Type B pancreatic cell (in vitro differentiated cells): ENCODE measurements at regions not wholly inside any gene's neighbourhood (a gene's known extent, or its start where the extent isn't known, plus 50 kb on each side); places are given as distances from the start of the nearest gene placed in this dataset.
"Not testable (repeated sequence)": the region's sequence is repeated elsewhere in the genome, so short reads cannot be mapped to it uniquely, and the experiment has no call there.

ENCODE experiments used
- DNase-seq: peaks from one replicate; pipeline ENCODE4 v3.0.0; 2021; ENCODE audit warnings: mixed read lengths; ENCODE audit not compliant: unreplicated experiment; ENCODE audit errors: extremely low spot score
- H3K27ac Mint-ChIP-seq: 2 replicates; pipeline ENCODE4 v1.8.0; 2021; ENCODE audit warnings: mild to moderate bottlenecking, mixed read lengths
- H3K27me3 Mint-ChIP-seq: 2 replicates; pipeline ENCODE4 v1.8.0; 2021; ENCODE audit warnings: mixed read lengths
- H3K36me3 Mint-ChIP-seq: 2 replicates; pipeline ENCODE4 v1.8.0; 2021; ENCODE audit warnings: mixed read lengths
- H3K4me1 Mint-ChIP-seq: one replicate; pipeline ENCODE4 v1.8.0; 2021; ENCODE audit warnings: mixed read lengths; ENCODE audit not compliant: unreplicated experiment
- H3K4me3 Mint-ChIP-seq: 2 replicates; pipeline ENCODE4 v1.8.0; 2021; ENCODE audit warnings: mild to moderate bottlenecking, mixed read lengths
- H3K9me3 Mint-ChIP-seq: 2 replicates; pipeline ENCODE4 v1.8.0; 2021; ENCODE audit warnings: mixed read lengths
- TF ChIP-seq, protein P1 (sequence below): fragments of 200-600 bp; sonication (generic); conservative IDR thresholded peaks from 2 replicates; pipeline ENCODE4 v1.5.0; 2021; ENCODE audit warnings: antibody characterized with exemption, mild to moderate bottlenecking

DNA sequence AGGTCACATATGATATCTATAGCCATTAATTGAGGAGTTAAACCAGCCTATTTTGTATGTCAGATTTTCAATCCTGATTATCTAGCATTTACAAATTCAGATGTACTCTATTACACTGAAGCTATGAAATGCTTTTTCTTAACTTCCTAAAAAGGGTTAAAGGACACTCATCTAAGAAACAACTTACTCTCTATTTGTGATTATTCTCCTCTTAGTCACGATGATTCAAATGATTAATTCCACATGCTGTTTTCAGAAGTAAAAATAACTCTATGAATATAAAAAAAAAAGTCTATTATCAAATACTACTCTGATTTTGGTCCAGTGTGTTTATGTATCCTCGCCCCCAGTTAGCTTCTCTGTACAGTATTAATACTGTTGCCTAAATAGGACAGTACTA is 1199.9 kb downstream of the GATA3 start:
- TF ChIP-seq, protein P1, sequence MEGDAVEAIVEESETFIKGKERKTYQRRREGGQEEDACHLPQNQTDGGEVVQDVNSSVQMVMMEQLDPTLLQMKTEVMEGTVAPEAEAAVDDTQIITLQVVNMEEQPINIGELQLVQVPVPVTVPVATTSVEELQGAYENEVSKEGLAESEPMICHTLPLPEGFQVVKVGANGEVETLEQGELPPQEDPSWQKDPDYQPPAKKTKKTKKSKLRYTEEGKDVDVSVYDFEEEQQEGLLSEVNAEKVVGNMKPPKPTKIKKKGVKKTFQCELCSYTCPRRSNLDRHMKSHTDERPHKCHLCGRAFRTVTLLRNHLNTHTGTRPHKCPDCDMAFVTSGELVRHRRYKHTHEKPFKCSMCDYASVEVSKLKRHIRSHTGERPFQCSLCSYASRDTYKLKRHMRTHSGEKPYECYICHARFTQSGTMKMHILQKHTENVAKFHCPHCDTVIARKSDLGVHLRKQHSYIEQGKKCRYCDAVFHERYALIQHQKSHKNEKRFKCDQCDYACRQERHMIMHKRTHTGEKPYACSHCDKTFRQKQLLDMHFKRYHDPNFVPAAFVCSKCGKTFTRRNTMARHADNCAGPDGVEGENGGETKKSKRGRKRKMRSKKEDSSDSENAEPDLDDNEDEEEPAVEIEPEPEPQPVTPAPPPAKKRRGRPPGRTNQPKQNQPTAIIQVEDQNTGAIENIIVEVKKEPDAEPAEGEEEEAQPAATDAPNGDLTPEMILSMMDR: no peak
- Mint-ChIP-seq H3K9me3 (no peaks in the 10 kb centered on the region), H3K27ac (no peak overlapping the region), H3K4me1 (no peaks in the 10 kb centered on the region), H3K27me3 (peaks cover 9% of the 10 kb centered on the region), H3K4me3 (no peak overlapping the region), H3K36me3 (no peaks in the 10 kb centered on the region)
- DNase-seq: no peak

DNA sequence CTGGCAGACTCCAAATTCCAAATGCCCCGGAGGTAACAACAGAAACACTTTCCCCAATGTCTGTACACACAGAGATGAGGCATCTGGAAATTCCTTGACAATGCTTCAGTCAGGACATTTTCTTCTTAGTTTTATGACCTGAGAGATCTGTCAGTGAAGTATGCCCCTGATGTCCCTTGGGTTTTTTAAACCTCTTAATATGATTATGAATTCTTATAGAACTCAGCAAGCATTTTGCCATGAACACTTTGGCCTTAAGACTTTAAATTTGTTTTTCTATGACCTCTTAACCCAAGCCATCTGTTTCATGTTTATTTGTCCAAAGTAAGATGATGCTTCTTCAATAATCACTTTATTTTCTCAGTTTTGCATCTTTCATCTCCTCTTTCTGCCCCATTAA is 1206.2 kb downstream of the GATA3 start:
- DNase-seq: no peak
- Mint-ChIP-seq H3K27me3 (peaks cover 11% of the 10 kb centered on the region), H3K36me3 (no peaks in the 10 kb centered on the region), H3K9me3 (no peaks in the 10 kb centered on the region), H3K27ac (no peak overlapping the region), H3K4me1 (no peaks in the 10 kb centered on the region), H3K4me3 (no peak overlapping the region)
- TF ChIP-seq, protein P1: no peak

DNA sequence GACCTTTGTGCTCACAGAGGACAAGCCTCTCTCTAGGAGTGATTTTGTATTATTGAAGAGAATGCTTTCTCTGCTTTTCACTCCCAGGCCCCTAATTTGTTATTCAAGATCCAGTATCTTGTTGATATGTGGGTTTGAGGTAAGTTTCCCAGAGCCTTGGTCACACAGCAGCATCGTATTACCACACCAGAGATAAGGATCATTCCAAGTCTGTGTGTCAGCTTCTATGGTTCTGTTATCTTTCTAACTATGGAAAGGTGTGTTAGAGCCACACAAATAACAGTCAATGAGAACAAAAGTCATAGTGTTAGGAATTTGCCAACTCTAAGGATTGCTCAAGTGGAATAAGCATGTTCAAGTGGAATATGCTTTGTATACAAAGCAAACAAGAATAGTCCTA is 1208.3 kb downstream of the GATA3 start:
- no peak overlapping the region for H3K27ac Mint-ChIP-seq
- no peaks in the 10 kb centered on the region for H3K36me3 Mint-ChIP-seq
- peaks cover 3% of the 10 kb centered on the region for H3K27me3 Mint-ChIP-seq
- TF ChIP-seq, protein P1: no peak
- no peaks in the 10 kb centered on the region for H3K4me1 Mint-ChIP-seq
- no peak overlapping the region for H3K4me3 Mint-ChIP-seq
- no peaks in the 10 kb centered on the region for H3K9me3 Mint-ChIP-seq
- DNase-seq: no peak

DNA sequence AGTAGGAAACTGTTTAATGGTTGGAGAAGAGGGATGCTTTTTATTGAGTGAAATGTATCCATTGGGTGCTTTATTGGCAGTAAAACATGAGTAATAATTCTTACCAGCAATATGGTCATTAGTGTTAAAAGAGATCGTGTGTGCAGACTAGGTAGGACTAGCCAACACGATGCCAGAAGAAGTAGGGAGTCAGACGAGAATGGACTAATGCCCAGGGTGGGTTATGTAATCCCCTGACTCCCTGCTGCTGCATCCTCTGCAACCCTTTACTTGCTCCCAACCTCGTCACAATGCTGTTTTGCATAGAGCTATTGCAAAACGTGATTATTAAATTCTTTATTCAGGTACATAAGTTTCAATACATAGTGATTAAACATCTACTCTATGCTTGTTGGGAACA is 1213.7 kb downstream of the GATA3 start:
- Mint-ChIP-seq H3K27me3 (peaks cover 16% of the 10 kb centered on the region), H3K9me3 (no peaks in the 10 kb centered on the region), H3K27ac (no peak overlapping the region), H3K4me3 (no peak overlapping the region), H3K4me1 (no peaks in the 10 kb centered on the region), H3K36me3 (no peaks in the 10 kb centered on the region)
- TF ChIP-seq, protein P1: no peak
- no peak for DNase-seq

DNA sequence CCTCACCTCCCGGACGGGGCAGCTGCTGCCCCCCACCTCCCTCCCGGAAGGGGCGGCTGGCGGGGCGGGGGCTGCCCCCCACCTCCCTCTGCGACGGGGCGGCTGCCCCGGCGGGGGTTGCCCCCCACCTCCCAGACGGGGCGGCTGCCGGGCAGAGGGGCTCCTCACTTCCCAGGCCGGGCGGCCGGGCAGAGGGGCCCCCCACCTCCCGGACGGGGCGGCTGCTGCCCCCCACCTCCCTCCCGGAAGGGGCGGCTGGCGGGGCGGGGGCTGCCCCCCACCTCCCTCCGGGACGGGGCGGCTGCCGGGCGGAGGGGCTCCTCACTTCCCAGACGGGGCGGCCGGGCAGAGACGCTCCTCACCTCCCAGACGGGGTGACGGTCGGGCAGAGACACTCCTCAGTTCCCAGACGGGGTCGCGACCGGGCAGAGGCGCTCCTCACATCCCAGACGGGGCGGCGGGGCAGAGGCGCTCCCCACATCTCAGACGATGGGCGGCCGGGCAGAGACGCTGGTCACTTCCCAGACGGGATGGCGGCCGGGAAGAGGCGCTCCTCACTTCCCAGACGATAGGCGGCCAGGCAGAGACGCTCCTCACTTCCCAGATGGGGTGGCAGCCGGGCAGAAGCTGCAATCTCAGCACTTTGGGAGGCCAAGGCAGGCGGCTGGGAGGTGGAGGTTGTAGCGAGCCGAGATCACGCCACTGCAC is 1218.8 kb downstream of the GATA3 start:
- not testable (repeated sequence) for H3K27ac Mint-ChIP-seq, H3K4me1 Mint-ChIP-seq, DNase-seq, H3K4me3 Mint-ChIP-seq, H3K9me3 Mint-ChIP-seq, H3K36me3 Mint-ChIP-seq
- peaks cover 20% of the 10 kb centered on the region for H3K27me3 Mint-ChIP-seq

DNA sequence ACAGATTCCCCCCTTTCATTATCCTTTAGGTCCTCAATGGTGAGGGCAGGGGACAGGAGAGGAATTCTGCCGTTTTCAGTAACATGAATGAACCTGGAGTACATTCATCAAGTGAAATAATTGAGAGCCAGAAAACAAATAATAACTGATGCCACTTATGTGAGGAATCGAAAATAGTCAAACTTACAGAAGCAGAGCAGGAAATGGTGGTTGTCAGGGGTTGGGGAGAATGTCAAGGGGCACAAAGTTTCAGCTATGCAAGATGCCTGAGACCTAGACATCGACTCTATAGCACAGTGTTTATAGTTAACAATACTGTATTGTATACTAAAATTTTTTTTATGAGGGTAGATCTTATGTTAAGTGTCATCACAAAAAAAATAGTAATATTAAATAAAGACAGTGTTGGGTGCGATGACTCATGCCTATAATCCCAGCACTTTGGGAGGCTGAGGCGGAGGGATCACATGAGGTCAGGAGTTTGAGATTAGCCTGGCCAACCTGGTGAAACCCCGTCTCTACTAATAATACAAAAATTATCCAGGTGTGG is 1219.8 kb downstream of the GATA3 start:
- Mint-ChIP-seq H3K9me3 (no peaks in the 10 kb centered on the region), H3K4me3 (no peak overlapping the region), H3K27ac (no peak overlapping the region), H3K4me1 (no peaks in the 10 kb centered on the region), H3K27me3 (peaks cover 13% of the 10 kb centered on the region), H3K36me3 (no peaks in the 10 kb centered on the region)
- no peak for DNase-seq
- TF ChIP-seq, protein P1: no peak
